ENCODE measurements at regions not wholly inside any gene's neighbourhood (a gene's known extent, or its start where the extent isn't known, plus 50 kb on each side); places are given as distances from the start of the nearest gene placed in this dataset.

- TF ChIP-seq EZH2 (IDR thresholded peaks at IDR 0.05): no peak
- TF ChIP-seq POLR2AphosphoS5 (IDR thresholded peaks at IDR 0.05; ENCODE audit: borderline replicate concordance, low read depth, low read length): no peak
- TF ChIP-seq FOXP2 (optimal IDR thresholded peaks at IDR 0.05; ENCODE audit: control extremely low read depth, extremely low read length, insufficient read depth): no peak
Measured at GRCh38 chr9:81379655-81380054, 309.7 kb downstream of the TLE1 start.
